Panc1 (cell line): ENCODE measurements at regions not wholly inside any gene's neighbourhood (a gene's known extent, or its start where the extent isn't known, plus 50 kb on each side); places are given as distances from the start of the nearest gene placed in this dataset.
A peak's percentile ranks its signal among the peaks of the same experiment; 100 is the strongest.

Experiments used
- ATAC-seq: fragments of 200-7000 bp; cut with Tn5 transposase; 2 replicates; pipeline ENCODE4 v1.9.1; 2020; ENCODE audit warnings: mild to moderate bottlenecking, moderate library complexity
- BruUV-seq: library from RNA; stranded (reverse); fragments of 400-500 nt; replicated peaks from 2 replicates; lab custom pipeline; 2021; lab: Mats Ljungman, UMichigan
- CTCF ChIA-PET: fragments of 300-600 bp; sonication (Branson Sonifier 250); formaldehyde crosslinking; loops from one replicate; lab custom pipeline; 2022; ENCODE audit warnings: antibody characterized with exemption; lab: Charles Lee
- POLR2A ChIA-PET: fragments of 300-600 bp; sonication (Branson Sonifier 250); formaldehyde crosslinking; loops from one replicate; lab custom pipeline; 2022; ENCODE audit warnings: antibody characterized with exemption; lab: Charles Lee
- DNase-seq: peaks from one replicate; pipeline ENCODE4 v3.0.0-alpha.2; 2010; ENCODE audit warnings: low read depth, low spot score
- H3K27ac ChIP-seq: 2 replicates; pipeline ENCODE4 v1.5.1; 2011; ENCODE audit warnings: mild to moderate bottlenecking, low read length, inconsistent platforms
- H3K27me3 ChIP-seq: fragments of 200-500 bp; sonication (Bioruptor generic); 2 replicates; pipeline ENCODE4 v1.6.0; 2014; ENCODE audit warnings: low read length, inconsistent platforms; ENCODE audit not compliant: control insufficient read depth, insufficient read depth
- H3K36me3 ChIP-seq: fragments of 200-500 bp; sonication (Bioruptor generic); 2 replicates; pipeline ENCODE4 v1.5.1; 2014; ENCODE audit warnings: inconsistent platforms, mild to moderate bottlenecking, low read length, moderate library complexity; ENCODE audit not compliant: control insufficient read depth, insufficient read depth
- H3K4me1 ChIP-seq: 2 replicates; pipeline ENCODE4 v1.5.1; 2011; ENCODE audit warnings: inconsistent platforms, mild to moderate bottlenecking, low read length, moderate library complexity; ENCODE audit not compliant: control insufficient read depth, insufficient read depth
- H3K4me3 ChIP-seq, 2 experiments: 2 replicates each; pipeline ENCODE4 v1.5.1; 2011 to 2012; ENCODE audit warnings: low read depth in 2 of 2, low read length in 2 of 2, mild to moderate bottlenecking in 2 of 2, inconsistent platforms in 1 of 2, moderate library complexity in 1 of 2
- H3K9me3 ChIP-seq: fragments of 200-500 bp; sonication (Bioruptor generic); 2 replicates; pipeline ENCODE4 v1.5.1; 2014; ENCODE audit warnings: low read depth, mild to moderate bottlenecking, inconsistent platforms, low read length, moderate library complexity; ENCODE audit not compliant: control insufficient read depth, insufficient read depth
- POLR2AphosphoS5 ChIP-seq: IDR thresholded peaks from 2 replicates; pipeline ENCODE4 v1.6.1; 2012; ENCODE audit warnings: mild to moderate bottlenecking, low read depth, low read length, moderate library complexity
- SIN3A ChIP-seq: IDR thresholded peaks from 2 replicates; pipeline ENCODE4 v1.6.1; 2012; ENCODE audit warnings: low read depth, mild to moderate bottlenecking, low read length, moderate library complexity, borderline replicate concordance; ENCODE audit not compliant: insufficient read depth
- TCF7L2 ChIP-seq: IDR thresholded peaks from 2 replicates; pipeline ENCODE4 v1.6.1; 2011; ENCODE audit warnings: mild to moderate bottlenecking, low read depth, low read length, inconsistent platforms
- in situ Hi-C: cut with HindIII; loops from 2 replicates; pipeline ENCODE4 v1.10.0; 2016; ENCODE audit warnings: low sequenced_read_pairs, low pct_unique_long_range_greater_than_20kb
- intact Hi-C: fragments of 100-400 bp; cut with micrococcal nuclease; formaldehyde crosslinking; loops from one replicate; pipeline ENCODE4 v1.10.0; 2022; ENCODE audit not compliant: unreplicated experiment
- TF ChIP-seq, protein P1 (sequence below): fragments of 450-650 bp; IDR thresholded peaks from 2 replicates; pipeline ENCODE4 v1.5.1; 2017; ENCODE audit warnings: mild to moderate bottlenecking
- TF ChIP-seq, protein P2 (sequence below), 2 experiments: IDR thresholded peaks; 2 replicates each; pipeline ENCODE4 v1.6.1; 2011 to 2012; ENCODE audit warnings: low read depth in 2 of 2, control low read depth in 1 of 2, low read length in 1 of 2, mild to moderate bottlenecking in 1 of 2, moderate library complexity in 1 of 2; ENCODE audit not compliant: insufficient read depth in 1 of 2

- BruUV-seq, result no TSS peak
- CTCF ChIA-PET, result no interaction called here
- intact Hi-C loops, result no loop called here
- Histone ChIP-seq H3K27ac (peak overlapping the region; percentile 61), H3K9me3 (no peaks in the 10 kb centered on the region), H3K4me1 (peaks cover 9% of the 10 kb centered on the region; the same call in 1 of the 2 replicates), H3K4me3 (no peak overlapping the region), H3K27me3 (no peaks in the 10 kb centered on the region), H3K36me3 (no peaks in the 10 kb centered on the region)
- POLR2A ChIA-PET, result no interaction called here
- peak; percentile 68 for ATAC-seq
- no peak for DNase-seq
- TF ChIP-seq SIN3A (no peak), TCF7L2 (no peak), POLR2AphosphoS5 (no peak)
- TF ChIP-seq, protein P1, sequence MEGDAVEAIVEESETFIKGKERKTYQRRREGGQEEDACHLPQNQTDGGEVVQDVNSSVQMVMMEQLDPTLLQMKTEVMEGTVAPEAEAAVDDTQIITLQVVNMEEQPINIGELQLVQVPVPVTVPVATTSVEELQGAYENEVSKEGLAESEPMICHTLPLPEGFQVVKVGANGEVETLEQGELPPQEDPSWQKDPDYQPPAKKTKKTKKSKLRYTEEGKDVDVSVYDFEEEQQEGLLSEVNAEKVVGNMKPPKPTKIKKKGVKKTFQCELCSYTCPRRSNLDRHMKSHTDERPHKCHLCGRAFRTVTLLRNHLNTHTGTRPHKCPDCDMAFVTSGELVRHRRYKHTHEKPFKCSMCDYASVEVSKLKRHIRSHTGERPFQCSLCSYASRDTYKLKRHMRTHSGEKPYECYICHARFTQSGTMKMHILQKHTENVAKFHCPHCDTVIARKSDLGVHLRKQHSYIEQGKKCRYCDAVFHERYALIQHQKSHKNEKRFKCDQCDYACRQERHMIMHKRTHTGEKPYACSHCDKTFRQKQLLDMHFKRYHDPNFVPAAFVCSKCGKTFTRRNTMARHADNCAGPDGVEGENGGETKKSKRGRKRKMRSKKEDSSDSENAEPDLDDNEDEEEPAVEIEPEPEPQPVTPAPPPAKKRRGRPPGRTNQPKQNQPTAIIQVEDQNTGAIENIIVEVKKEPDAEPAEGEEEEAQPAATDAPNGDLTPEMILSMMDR, result no peak
- TF ChIP-seq, protein P2, sequence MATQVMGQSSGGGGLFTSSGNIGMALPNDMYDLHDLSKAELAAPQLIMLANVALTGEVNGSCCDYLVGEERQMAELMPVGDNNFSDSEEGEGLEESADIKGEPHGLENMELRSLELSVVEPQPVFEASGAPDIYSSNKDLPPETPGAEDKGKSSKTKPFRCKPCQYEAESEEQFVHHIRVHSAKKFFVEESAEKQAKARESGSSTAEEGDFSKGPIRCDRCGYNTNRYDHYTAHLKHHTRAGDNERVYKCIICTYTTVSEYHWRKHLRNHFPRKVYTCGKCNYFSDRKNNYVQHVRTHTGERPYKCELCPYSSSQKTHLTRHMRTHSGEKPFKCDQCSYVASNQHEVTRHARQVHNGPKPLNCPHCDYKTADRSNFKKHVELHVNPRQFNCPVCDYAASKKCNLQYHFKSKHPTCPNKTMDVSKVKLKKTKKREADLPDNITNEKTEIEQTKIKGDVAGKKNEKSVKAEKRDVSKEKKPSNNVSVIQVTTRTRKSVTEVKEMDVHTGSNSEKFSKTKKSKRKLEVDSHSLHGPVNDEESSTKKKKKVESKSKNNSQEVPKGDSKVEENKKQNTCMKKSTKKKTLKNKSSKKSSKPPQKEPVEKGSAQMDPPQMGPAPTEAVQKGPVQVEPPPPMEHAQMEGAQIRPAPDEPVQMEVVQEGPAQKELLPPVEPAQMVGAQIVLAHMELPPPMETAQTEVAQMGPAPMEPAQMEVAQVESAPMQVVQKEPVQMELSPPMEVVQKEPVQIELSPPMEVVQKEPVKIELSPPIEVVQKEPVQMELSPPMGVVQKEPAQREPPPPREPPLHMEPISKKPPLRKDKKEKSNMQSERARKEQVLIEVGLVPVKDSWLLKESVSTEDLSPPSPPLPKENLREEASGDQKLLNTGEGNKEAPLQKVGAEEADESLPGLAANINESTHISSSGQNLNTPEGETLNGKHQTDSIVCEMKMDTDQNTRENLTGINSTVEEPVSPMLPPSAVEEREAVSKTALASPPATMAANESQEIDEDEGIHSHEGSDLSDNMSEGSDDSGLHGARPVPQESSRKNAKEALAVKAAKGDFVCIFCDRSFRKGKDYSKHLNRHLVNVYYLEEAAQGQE (IDR thresholded peaks at IDR 0.05; ENCODE audit: insufficient read depth in 1 of 2, low read depth in 2 of 2, low read length in 1 of 2), result no peak
- in situ Hi-C loops, result no loop called here
Measured at GRCh38 chr7:85287106-85287825, 100.4 kb upstream of the SEMA3D start.

- ATAC-seq (no peak), DNase-seq (no peak)
- Histone ChIP-seq H3K4me3 (no peak overlapping the region), H3K4me1 (peaks cover 9% of the 10 kb centered on the region; the same call in 1 of the 2 replicates), H3K9me3 (no peaks in the 10 kb centered on the region), H3K27ac (peak overlapping the region; percentile 75), H3K27me3 (no peaks in the 10 kb centered on the region), H3K36me3 (no peaks in the 10 kb centered on the region)
- TF ChIP-seq TCF7L2 (no peak; the same call in 1 of the 2 replicates), SIN3A (no peak), POLR2AphosphoS5 (no peak; the same call in 1 of the 2 replicates)
- TF ChIP-seq, protein P1, result no peak
- TF ChIP-seq, protein P2 (IDR thresholded peaks at IDR 0.05; ENCODE audit: insufficient read depth in 1 of 2, low read depth in 2 of 2, low read length in 1 of 2), result no peak
- in situ Hi-C loops, result no loop called here
- ChIA-PET CTCF (no interaction called here), POLR2A (no interaction called here)
- no TSS peak for BruUV-seq
- intact Hi-C loops, result no loop called here
Measured at GRCh38 chr7:85286446-85286845, 99.6 kb upstream of the SEMA3D start.
